ENCODE measurements at regions not wholly inside any gene's neighbourhood (a gene's known extent, or its start where the extent isn't known, plus 50 kb on each side); places are given as distances from the start of the nearest gene placed in this dataset.

DNA sequence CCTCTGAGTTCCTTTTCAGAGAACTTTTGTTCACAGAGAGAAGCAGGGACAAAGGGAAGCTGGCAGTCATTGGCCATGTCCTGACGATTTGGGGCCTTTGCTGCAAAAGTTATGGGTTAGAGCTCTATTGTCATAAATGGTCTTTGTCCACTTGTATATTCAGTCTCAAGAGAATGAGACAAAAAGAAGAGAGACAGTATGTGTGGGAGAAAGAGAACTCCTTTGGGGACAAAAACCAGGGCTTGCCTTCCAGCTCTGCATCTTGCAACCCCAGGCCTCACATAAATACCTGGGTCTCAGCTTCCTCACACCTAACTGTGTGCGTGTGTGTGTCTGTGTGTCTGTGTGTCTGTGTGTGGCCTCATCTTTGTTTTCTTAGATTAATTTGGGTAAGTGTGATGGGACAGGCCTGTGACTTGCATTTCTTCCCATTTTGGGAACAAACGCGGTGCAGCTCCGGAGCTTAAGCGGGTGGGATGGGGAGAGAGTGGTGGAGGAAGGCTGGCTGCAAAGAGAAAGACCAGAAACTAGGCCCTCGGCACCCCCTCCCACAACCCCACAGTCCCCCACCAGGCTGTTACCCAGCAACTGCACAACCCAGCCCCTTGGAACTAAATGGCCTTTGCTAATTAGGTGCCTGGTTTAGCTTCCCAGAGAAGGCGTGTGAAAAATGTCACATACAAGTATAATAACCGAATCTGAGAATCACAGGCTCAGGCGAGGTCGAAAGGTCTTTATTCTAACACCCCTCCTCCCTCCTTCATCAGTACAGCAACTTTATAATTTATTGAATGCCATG lies 376.9 kb downstream of the CDK5RAP2 start:
- TF ChIP-seq, protein P1, sequence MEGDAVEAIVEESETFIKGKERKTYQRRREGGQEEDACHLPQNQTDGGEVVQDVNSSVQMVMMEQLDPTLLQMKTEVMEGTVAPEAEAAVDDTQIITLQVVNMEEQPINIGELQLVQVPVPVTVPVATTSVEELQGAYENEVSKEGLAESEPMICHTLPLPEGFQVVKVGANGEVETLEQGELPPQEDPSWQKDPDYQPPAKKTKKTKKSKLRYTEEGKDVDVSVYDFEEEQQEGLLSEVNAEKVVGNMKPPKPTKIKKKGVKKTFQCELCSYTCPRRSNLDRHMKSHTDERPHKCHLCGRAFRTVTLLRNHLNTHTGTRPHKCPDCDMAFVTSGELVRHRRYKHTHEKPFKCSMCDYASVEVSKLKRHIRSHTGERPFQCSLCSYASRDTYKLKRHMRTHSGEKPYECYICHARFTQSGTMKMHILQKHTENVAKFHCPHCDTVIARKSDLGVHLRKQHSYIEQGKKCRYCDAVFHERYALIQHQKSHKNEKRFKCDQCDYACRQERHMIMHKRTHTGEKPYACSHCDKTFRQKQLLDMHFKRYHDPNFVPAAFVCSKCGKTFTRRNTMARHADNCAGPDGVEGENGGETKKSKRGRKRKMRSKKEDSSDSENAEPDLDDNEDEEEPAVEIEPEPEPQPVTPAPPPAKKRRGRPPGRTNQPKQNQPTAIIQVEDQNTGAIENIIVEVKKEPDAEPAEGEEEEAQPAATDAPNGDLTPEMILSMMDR (conservative IDR thresholded peaks at IDR 0.05) = no peak
- TF ChIP-seq ZFX (IDR thresholded peaks at IDR 0.05) = no peak
